ENCODE measurements at regions not wholly inside any gene's neighbourhood (a gene's known extent, or its start where the extent isn't known, plus 50 kb on each side); places are given as distances from the start of the nearest gene placed in this dataset.

- no peak for DNase-seq
Observed at GRCh38 chr6:95249175-95249574, 328.2 kb upstream of the MANEA start.

- DNase-seq, result no peak
Observed at GRCh38 chr6:95249661-95250060, 327.7 kb upstream of the MANEA start.

GRCh38 chr6:95263840-95264239 lies 313.5 kb upstream of the MANEA start:
- no peak for DNase-seq

- DNase-seq, result no peak
Observed at GRCh38 chr6:95266537-95267258, 310.6 kb upstream of the MANEA start.

GRCh38 chr6:95274686-95275235 lies 302.6 kb upstream of the MANEA start:
- DNase-seq, result no peak

- no peak for DNase-seq
Observed at GRCh38 chr6:95279616-95280015, 297.7 kb upstream of the MANEA start.

- DNase-seq, result no peak
Observed at GRCh38 chr6:95280686-95281273, 296.6 kb upstream of the MANEA start.

- no peak for DNase-seq
Observed at GRCh38 chr6:95285881-95286280, 291.5 kb upstream of the MANEA start.

- DNase-seq, result no peak
Observed at GRCh38 chr6:95286874-95287273, 290.5 kb upstream of the MANEA start.

- no peak for DNase-seq
Observed at GRCh38 chr6:95288251-95288650, 289.1 kb upstream of the MANEA start.

- DNase-seq, result no peak
Observed at GRCh38 chr6:95292011-95292410, 285.3 kb upstream of the MANEA start.

GRCh38 chr6:95293257-95293656 lies 284.1 kb upstream of the MANEA start:
- DNase-seq, result no peak

GRCh38 chr6:95294043-95294442 lies 283.3 kb upstream of the MANEA start:
- DNase-seq, result no peak

GRCh38 chr6:95309545-95309944 lies 267.8 kb upstream of the MANEA start:
- DNase-seq, result no peak

- DNase-seq, result no peak
Observed at GRCh38 chr6:95318137-95318536, 259.2 kb upstream of the MANEA start.

GRCh38 chr6:95321126-95321525 lies 256.2 kb upstream of the MANEA start:
- DNase-seq, result no peak

GRCh38 chr6:95325916-95326315 lies 251.4 kb upstream of the MANEA start:
- DNase-seq, result no peak

GRCh38 chr6:95328231-95328630 lies 249.1 kb upstream of the MANEA start:
- DNase-seq, result no peak

- DNase-seq, result no peak
Observed at GRCh38 chr6:95352064-95352795, 225.1 kb upstream of the MANEA start.

GRCh38 chr6:95354551-95354950 lies 222.8 kb upstream of the MANEA start:
- DNase-seq, result no peak

- no peak for DNase-seq
Observed at GRCh38 chr6:95357380-95358020, 219.8 kb upstream of the MANEA start.

- peak; percentile 16 for DNase-seq
Observed at GRCh38 chr6:95364016-95364604, 213.2 kb upstream of the MANEA start.

- DNase-seq, result no peak
Observed at GRCh38 chr6:95365454-95365853, 211.9 kb upstream of the MANEA start.

All from NCI-H1092 (cell line).